HCEC 1CT (cell line): ENCODE measurements at regions not wholly inside any gene's neighbourhood (a gene's known extent, or its start where the extent isn't known, plus 50 kb on each side); places are given as distances from the start of the nearest gene placed in this dataset.

Experiments
- DNase-seq: peaks from one replicate; pipeline ENCODE4 v3.0.0-alpha.2; 2017

DNA sequence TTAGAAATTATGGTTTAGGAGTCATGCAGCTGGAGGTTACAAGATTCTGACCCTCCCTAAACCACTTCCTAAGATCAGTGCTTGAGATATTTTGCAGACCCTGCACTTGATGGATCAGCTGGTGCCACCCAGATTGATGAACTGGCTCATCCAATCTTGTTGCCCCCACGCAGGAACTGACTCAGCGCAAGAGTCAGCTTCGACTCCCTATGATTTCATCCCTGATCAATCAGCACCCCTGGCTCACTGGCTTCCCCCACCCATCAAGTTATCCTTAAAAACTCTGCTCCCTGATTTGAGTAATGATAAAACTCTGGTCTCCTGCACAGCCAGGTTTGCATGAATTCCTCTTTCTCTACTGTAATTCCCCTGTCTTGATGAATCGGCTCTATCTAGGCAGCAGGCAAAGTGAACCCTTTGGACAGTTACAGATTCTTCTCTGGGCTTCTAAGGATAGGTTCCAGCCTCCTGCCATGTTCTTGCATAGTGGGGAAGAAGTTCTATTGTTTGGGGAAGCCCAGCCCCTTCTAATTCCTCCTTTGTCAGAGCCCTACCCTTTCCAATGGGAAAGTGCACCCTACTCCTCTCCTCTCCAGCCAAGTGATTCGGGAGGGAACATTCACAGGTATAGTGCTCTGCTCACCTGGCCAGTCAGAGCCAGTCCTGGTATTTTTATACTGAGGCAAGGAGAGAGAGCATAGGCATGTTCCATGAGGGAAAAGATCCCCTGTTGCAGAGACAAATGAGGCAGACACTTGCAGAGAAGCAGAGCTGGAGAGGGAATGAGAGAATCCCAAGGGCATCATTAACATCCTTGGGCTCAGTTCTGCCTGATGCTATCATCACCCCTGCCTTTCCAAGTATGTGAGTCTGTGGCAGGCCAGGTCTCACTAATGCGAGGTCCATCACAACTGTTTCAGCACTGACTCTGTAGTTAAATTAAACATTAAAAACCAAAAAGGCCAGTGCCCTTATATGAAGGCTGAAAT lies 224.4 kb upstream of the GALNT17 start:
- no peak for DNase-seq

DNA sequence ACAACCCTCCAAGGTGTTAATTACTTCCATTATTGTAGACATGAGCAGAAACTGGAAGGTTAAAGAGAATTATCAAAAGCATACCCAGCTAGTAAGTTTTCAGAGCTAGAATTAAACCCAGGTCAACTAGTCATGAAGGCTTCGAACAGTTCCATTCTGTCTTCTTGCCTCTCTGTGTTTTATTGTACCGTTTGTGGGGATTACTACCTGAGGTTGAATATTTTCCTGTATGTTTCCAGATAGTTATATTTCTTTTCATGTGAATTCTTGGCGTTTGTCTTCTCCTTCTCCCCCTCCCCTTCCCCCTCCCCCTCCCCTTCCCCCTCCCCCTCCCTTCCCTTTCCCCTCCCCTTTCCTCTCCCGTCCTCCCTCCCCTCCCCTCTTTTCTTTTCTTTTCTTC lies 218.0 kb upstream of the GALNT17 start:
- no peak for DNase-seq

DNA sequence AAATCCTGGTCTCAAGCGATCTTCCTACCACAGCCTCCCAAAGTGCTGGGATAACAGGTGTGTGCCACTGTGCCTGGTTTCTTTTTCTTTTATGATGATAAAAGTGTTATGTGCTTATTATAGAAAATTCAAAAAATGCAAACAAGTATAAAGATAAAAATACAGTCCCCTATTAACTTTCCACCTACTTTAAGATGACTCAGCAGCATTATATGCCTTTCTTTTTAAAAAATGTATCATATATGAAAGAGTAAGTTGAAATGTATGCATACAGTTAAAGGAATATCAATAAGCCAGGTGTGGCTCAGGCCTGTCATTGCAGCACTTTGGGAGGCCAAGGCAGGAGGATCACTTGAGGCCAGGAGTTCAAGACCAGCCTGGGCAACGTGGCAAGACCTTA lies 216.9 kb upstream of the GALNT17 start:
- no peak for DNase-seq

DNA sequence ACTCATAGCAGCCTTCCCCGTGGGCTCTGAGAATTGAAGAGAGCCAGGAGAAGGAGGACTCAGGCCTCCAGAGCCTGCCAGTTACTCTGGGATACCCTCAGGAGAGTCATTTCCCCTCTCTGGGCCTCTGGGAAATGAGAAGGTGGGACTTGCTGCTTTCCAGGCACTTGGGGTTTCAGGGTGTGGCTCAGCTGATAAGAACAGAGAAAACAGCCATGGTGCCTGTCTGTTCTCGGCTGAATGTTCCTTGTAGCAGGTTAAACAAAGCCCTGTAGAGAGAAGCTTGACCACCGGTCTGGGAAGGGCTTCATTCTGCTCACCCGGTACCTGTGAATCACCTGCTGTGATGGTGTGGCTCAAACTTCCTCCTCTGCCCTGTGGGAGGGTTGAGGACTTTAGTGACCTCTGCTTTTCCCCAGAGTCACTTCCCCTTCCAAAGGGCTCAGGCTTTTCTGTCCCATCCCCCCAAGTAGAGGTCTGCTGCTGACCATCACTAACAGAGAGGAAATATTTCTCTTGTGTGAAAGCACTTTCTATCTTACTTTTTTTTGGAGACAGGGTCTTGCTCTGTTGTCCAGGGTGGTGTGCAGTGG lies 212.4 kb upstream of the GALNT17 start:
- DNase-seq = no peak

DNA sequence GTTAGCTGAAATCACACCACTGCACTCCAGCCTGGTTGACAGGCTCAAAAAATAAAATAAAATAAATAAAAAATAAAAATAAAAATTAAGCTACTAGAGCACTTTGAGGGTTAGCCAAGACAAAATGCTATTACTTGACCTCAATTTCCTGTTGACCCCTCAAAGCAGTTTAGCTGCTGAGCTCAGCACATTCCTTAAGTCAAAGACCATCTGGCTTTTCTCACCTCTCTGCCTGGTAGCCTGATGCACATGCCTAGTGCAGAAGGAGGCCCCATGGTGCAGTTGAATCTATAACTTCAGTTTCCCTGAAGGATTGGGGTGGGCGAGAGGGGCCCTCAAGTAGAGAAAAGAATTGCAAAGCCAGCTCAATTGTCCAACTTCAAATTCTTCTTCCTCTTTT lies 211.1 kb upstream of the GALNT17 start:
- no peak for DNase-seq

DNA sequence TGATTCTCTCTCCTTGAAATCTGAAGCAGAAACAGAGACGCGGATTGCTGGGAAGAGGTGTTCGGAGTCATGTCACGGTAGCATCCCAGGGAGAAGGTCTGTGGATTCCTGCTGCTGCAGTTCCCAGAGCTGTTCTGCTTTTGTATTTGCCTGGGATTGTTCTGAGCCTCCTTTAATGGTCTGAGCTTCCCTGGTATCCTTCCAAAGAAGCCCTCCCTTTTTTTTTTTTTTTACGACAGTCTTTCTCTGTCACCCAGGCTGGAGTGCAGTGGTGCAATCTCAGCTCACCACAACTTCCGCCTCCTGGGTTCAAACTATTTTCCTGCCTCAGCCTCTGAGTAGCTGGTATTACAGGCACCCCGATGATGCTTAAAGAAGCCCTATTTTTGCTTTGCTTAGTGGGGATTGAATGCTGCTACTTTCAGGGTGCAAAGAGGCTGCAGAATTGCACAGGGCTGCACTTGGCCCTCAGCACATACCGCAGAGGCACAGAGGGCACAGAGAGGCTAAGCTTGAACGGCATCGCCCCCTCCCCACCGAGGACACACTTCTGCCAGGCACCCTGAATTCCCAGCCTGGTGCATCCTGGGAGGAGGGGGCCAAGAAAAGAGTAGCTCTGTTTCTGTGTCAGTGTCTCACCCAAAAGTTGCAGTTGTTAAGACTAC lies 208.6 kb upstream of the GALNT17 start:
- no peak for DNase-seq

DNA sequence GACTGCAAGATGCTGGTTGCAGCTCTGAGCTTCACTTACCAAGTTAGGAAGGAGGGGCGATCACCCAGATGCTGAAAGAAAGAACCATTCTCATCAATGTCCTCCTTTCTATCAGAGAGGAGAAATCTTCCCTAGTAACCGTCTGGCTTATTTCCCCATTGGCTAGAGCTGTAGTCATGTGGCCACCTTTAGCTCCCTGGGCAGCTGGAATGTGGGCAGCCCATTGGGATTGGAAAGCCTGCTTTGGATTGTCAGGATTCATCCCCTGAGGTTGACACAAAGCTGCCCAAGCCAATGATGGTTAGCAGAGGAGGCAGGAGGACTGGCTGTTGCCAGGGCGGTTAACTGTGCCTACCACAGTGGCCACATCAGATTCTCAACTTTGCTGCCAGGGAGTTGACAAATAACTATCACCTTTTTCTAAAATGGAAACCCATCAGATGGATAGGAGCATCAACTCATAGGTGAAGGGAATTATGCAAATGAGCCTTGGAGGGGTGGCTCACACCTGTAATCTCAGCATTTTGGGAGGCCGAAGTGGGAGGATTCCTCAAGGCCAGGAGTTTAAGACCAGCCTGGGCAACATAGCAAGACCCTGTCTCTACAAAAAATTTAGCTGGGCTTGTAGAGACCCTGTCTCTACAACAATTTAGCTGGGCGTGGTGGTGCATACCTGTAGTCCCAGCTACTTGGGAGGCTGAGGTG lies 206.4 kb upstream of the GALNT17 start:
- DNase-seq = no peak

DNA sequence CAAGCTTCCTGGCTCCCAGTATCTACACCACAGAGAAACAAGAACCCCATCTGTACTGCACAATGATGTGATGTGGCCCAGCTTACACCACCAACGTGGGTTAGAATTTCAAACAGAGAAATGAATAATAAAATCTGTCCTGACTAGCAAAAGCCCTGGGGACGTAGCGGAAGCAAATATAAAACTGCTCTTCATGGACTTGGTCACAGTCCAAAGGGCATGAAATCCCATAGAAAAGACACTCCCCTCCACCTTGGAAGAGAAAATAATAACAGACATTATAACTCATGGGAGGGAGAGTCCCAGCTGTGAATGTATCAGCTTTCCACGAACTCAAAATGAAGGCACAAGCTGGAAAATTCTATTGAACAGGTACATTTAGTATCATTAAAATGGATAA lies 205.3 kb upstream of the GALNT17 start:
- DNase-seq = no peak

DNA sequence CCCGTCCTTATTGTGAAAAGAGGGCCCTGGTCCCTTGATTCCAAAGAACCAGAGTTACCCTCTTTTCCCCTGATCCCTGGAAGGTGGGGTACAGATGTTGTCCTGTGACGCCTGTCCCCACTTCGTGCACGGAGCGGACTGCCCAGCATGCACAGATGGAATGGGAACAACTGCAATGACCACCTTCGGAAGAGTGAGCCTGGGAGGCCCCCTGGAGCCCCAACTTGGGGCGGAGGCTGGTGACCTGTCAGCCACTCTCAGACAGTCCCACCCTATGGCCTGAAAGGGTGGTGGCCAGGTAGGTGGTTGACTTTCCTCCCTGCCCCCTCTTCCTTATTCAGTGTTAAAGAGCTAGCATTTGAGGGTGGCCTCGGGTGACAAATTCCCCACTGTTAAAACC lies 196.6 kb upstream of the GALNT17 start:
- no peak for DNase-seq

DNA sequence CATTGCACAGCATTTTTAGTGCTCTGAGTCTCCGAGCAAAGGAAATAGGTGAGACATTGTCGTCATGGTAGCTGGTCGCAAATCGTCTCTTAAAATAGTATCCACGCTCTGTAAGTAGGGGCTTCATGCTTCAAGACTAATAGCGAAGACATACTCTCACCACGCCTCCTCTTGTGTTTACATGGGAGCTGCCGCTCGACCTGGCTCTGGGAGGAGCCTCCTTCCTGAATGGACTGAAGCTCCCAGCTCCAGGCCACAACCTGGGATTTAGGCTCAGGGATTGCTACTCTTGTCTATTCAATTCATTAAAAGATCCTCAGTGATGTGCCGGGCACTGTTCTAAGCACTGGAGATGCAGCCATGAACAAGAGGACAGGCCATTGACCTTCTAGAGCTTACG lies 196.1 kb upstream of the GALNT17 start:
- no peak for DNase-seq

DNA sequence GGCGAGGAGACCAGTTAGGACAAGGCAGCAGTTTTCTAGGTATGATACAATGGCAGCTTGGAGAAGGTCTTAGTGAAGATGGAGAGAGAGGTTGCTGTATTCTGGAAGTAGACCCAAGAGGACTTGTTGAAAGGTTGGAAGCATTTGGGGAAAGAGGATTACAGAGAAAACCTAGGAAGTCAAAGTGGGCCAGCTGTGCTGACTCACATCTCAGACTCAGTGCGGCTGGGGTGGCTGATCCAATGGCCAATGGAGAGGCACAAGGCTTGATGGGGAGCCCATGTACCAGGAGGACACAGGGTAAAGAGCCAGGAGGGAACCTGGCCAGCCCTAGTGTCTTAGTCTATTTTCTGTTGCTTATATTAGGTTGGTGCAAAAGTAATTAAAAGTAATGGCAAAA lies 194.5 kb upstream of the GALNT17 start:
- DNase-seq = no peak

DNA sequence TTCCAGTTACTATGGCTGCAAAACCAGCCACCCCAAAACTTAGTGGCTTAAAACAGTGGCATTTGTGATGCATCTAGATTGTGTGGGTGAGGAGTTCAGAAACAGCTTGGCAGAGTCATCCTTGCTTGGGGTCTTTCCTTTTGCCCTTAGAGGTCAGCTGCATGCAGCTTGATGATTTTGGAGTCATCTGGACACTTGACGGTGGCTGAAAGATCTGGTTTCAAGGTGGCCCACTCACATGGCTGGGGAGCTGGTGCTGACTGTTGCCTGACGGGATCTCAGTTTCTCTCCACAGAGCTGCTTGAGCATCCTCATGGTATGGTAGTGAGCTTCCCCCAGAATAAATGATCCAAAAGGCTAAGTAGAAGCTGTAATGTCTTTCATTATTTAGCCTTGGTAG lies 191.3 kb upstream of the GALNT17 start:
- no peak for DNase-seq

DNA sequence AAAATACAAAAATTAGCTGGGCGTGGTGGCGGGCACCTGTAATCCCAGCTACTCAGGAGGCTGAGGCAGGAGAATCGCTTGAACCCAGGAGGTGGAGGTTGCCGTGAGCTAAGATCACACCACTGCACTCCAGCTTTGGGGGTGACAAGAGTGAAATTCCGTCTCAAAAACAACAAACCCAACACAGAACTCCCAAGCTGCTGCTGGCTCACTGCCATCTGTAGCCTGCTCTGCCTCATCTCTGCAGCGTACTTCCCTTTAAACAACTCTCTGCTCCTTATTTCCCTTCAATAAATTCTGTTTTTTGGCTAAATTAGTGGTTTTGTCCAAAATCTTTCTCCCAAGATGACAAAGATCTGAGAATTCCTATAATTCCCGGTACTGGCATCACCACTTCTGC lies 189.2 kb upstream of the GALNT17 start:
- DNase-seq = no peak

DNA sequence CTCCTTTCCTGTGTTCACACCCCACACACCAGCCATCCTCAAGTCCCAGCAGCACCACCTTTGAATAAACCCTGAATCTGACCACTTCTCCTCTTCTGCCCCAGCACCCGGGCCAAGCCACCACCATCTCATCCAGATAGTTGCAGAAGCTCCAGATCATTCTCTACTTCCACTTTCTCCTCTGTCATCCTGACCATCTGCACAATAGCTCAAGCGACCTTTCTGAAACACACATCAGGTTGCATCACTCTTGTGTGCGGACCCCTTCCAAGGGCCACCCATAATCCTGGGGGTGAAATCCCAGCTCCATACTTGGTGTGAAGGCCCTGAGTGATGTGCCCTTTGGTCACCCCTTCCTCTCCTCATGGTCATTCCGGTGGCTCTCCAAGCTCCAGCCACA lies 187.4 kb upstream of the GALNT17 start:
- DNase-seq = no peak

DNA sequence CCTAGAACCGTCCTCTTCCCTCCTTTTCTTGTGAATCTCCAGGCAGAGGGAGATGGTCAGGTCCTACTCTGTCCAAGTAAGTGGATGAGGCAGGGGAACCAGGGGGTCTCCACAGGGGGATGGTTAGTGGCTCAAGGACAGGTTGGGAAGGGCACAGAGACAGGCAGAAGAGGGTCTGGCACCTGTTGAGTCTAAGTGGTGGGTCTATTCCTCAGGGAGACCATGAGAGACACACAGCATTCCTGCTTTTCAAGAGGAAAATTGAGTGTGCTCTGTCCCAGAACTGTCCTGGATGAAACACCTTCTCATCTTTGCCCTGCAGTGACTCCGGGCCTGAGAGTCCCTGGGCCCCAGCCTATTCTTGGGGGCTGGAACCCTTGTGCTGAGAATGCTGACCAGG lies 184.8 kb upstream of the GALNT17 start:
- no peak for DNase-seq

DNA sequence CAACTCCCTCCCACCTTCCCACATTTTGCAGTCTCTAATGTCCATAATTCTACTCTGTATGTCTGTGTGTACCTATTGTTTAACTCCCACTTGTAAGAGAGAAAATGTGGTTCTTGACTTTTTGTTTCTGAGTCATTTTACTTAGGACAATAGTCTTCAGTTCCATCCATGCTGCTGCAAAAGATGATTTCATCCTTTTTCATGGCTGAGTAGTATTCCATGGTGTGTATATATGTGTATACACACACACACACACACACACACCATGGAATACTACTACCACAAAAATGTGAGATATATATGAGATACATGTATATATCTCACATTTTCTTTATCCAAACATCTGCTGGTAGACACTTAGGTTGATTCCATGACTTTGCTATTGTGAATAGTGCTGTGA lies 182.1 kb upstream of the GALNT17 start:
- no peak for DNase-seq

DNA sequence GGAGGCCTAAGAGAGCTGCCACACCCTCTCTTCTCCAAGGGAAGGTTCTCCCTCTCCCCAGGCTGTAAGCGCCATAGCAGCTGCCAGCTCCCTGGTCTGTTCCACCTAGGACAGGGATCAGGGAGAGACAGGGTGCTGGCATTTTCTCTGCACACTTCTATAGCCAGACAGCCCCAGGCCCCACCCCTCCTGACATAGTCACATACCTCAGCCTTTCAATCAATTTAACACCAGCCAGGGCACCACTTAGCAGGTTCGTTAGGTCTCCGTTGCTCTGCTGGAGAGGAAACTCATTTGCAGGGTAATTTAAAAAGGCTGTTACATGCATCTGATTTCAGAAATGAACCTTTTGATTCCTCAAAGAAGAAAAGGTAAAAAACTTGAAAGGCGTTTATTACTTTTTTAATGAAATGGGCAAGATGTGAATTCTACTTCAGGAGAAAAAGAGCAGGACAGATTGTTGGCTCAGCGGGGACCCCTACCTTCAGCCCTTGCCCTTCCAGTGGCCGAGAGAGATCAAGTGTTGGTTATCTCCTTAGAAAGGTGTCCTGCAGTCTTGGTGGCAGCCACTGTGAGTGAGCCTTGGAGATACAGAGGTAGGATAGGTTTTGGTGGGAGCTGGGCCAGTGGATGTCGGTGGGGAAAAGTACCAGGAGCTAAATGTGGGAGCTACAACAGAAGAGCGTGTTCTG lies 180.5 kb upstream of the GALNT17 start:
- DNase-seq = no peak

DNA sequence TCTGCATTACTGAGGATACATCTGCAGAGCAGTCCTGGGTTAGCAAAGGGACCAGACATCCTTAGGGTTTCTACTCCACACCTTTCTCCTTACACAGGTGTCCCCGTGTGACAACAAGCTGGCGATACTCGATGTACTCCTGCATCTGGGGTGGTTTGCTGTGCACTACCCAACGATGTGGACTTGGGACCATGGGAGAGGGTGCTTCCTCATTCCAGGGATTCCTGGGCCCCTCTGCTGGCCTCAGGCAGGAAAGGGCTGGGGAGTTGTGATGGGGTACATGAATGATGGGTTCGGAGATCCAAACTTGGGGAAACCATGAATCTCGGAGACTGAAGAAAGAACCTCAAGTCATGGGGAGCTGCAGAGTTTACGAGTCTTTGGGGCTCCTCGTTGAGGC lies 179.6 kb upstream of the GALNT17 start:
- DNase-seq = no peak

DNA sequence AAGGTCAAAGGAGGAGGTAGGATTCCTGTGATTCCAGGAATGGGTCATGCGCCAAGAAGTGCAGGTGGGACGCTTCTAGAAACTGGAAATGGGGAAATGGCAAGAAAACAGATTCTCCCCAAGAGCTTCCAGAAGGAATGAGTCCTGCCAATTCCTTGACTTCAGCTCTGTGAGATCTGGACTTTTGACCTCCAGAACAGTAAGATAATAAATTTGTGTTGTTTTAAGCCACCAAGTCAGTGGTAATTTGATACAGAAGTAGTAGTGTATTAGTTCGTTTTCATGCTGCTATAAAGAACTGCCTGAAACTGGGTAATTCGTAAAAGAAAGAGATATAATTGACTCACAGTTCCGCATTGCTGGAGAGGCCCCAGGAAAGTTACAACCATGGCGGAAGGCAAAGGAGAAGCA lies 178.6 kb upstream of the GALNT17 start:
- DNase-seq = no peak

DNA sequence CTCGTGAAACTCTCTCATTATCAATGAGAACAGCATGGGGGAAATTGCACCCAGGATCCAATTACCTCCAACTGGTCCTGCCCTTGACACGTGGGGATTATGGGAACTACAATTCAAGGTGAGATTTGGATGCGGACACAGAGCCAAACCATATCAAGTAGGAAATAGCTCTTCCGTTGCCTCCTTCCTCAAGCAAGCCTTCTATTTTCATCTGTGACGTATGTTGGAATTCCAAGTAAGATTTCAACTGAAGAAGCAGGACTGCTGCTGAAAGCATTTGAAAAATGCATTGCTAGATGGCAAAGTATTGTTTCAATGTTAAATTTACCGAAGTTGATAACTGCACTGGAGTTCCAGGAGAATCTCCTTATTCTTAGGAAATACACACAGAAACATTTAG lies 178.1 kb upstream of the GALNT17 start:
- DNase-seq = no peak

DNA sequence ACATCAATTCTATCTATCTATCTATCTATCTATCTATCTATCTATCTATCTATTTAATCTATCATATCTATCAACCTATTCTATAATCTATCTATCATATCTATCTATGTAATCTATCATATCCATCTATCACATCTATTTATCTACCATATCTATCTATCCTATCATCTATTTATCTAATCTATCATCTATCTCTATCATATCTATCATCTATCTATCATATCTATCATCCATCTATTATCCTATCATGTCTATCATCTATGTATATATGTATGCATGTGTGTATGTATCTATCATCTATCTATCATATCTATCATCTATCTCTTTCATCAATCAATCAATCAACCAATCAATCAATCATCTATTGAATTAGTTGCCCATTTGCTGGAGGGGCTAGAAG lies 159.3 kb upstream of the GALNT17 start:
- DNase-seq = no peak

DNA sequence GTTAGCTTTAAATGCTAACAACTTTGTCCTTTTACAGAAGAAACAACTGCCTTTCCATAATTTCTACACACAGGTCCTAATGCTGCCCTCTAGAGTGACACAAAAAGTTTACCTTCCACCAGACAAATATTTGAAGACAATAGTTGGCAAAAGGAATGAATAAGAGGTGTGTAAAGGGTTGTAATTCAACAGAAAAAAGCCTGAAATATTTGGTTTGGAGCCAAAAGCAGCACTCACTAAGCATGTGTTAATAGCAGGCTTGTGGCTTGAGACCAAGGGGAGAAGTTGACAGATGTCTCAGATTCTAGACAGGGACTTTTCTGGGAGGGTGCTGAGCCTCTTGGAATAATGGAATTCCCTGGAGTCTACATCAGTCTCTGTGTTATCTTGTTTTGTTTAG lies 156.2 kb upstream of the GALNT17 start:
- DNase-seq = no peak

DNA sequence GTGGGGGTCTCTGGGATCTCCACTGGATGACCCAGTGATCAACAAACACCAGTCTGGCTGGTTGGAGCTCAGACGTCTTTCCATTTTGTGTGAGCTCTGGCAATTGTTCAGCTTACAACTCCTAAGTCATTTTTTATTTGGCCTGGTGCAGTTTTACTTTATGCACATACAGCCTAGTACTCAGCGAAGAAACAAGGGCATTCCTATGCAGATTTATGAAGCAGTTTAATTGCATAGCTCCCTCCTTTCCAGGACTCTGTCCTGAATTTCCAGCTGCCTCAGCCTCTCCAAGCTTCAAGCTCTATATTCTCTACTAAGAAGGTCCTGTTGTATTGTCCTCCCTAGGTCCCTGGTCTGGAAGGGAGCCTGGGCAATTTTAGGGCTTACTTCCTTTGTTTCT lies 145.6 kb upstream of the GALNT17 start:
- no peak for DNase-seq
